ENCODE measurements at regions not wholly inside any gene's neighbourhood (a gene's known extent, or its start where the extent isn't known, plus 50 kb on each side); places are given as distances from the start of the nearest gene placed in this dataset.

DNA sequence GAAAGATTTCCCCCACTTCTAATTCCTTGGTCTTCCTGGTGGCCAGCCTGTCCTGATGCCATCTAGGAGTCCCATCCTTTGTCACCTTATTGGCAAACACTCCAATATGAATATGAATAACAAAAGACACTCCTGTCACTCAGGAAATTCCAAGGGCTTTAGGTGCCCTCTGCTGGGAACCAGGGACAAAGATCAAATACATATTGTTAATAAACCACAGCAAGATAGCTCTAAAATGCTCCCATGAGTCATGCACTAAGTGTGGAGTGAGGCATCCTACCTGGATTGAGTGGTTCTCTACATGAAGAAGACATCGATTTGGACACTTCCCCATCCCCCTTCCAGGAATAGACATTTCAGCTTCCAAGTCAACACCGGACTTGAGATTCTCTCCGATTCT lies 823.6 kb downstream of the TBC1D22A start (continued):
- TF ChIP-seq, protein P1, sequence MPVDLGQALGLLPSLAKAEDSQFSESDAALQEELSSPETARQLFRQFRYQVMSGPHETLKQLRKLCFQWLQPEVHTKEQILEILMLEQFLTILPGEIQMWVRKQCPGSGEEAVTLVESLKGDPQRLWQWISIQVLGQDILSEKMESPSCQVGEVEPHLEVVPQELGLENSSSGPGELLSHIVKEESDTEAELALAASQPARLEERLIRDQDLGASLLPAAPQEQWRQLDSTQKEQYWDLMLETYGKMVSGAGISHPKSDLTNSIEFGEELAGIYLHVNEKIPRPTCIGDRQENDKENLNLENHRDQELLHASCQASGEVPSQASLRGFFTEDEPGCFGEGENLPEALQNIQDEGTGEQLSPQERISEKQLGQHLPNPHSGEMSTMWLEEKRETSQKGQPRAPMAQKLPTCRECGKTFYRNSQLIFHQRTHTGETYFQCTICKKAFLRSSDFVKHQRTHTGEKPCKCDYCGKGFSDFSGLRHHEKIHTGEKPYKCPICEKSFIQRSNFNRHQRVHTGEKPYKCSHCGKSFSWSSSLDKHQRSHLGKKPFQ (CRISPR knock-in tag; IDR thresholded peaks at IDR 0.05; ENCODE audit: insufficient replicate concordance), result no peak
- TF ChIP-seq YEATS2 (CRISPR knock-in tag; IDR thresholded peaks at IDR 0.05; ENCODE audit: borderline replicate concordance) (no peak), DNMT3B (CRISPR knock-in tag; conservative IDR thresholded peaks at IDR 0.05) (no peak), ZFP41 (CRISPR knock-in tag; IDR thresholded peaks at IDR 0.05; ENCODE audit: borderline replicate concordance) (no peak), CEBPB (IDR thresholded peaks at IDR 0.05; ENCODE audit: borderline replicate concordance, low read depth, low read length) (no peak), MED13 (CRISPR knock-in tag; IDR thresholded peaks at IDR 0.05) (no peak), GABPA (IDR thresholded peaks at IDR 0.05; ENCODE audit: low read depth, low read length) (no peak), GABPA (CRISPR knock-in tag; IDR thresholded peaks at IDR 0.05; ENCODE audit: low read depth) (no peak)

DNA sequence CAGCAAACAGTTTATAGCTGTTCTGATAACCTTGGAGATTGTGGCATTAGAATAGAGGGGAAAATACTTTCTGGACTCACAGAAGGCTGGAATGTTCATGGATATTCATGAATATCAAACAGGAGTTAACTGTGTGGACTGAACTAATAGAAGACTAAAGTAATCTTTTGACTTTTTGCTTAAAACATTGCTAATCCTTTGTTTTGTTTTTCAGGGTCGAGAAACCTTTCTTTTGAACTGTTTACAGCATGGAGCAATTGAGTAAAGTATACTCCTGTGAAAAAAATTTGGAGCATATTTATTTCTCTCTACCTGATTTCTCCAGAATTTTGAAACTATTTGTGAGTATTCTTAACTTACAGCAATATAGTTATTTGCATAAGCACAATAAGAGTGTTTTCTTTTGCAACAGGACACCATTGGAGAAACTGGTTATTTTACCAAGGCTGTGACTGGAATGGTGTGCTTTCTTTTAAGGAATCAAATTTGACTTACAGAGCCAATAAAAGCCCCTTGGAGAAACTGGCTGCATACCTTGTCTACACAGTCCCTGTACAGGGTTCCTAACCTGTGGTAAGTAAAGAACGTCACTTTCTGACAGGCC lies 821.6 kb downstream of the TBC1D22A start:
- in situ Hi-C loops (cut with HindIII; ENCODE audit: extremely low pct_ligation_motif_present, low pct_unique_long_range_greater_than_20kb) (no loop called here), intact Hi-C loops (cut with micrococcal nuclease; ENCODE audit: unreplicated experiment) (no loop called here)
- Histone ChIP-seq H3K4me3 (replicated peaks in 1 of 3; ENCODE audit: insufficient read depth in 1 of 3, low read depth in 2 of 3, low read length in 3 of 3) (no peak overlapping the region), H3K9ac (ENCODE audit: insufficient read depth, low read depth, low read length) (no peak overlapping the region), H4K20me1 (ENCODE audit: insufficient read depth, low read length) (no peaks in the 10 kb centered on the region), H2AFZ (ENCODE audit: low read length) (no peak overlapping the region), H3K27me3 (ENCODE audit: control insufficient read depth in 1 of 2, insufficient read depth in 2 of 2, low read length in 2 of 2) (peaks cover 1 to 2% of the 10 kb centered on the region in 2 experiments; a peak in 1 of 5 replicates), H3K9me3 (ENCODE audit: low read length) (peaks cover 24% of the 10 kb centered on the region), H3K4me1 (ENCODE audit: insufficient read depth, low read length) (no peaks in the 10 kb centered on the region), H3K79me2 (ENCODE audit: insufficient read depth, low read length) (no peaks in the 10 kb centered on the region), H3K36me3 (replicated peaks in 1 of 2; ENCODE audit: control insufficient read depth in 1 of 2, insufficient read depth in 2 of 2, low read length in 2 of 2) (no peaks in the 10 kb centered on the region), H3K27ac (ENCODE audit: extremely low read length, insufficient read depth, low read length) (no peak overlapping the region), H3K4me2 (ENCODE audit: low read depth, low read length) (no peak overlapping the region)
- ChIA-PET POLR2A (no interaction called here), CTCF (ENCODE audit: low intra/inter-chr PET ratio, low total read pairs) (no interaction called here)
- DNase-seq (ENCODE audit: low spot score) (no peak), FAIRE-seq (no peak), ATAC-seq (no peak)
- 0% methylated on average over 2 of the region's 2 CpGs for WGBS (ENCODE audit: low lambda C conversion rate)
- no peak for TF ChIP-seq HMG20B (CRISPR knock-in tag; conservative IDR thresholded peaks at IDR 0.05)
- TF ChIP-seq, protein P2, sequence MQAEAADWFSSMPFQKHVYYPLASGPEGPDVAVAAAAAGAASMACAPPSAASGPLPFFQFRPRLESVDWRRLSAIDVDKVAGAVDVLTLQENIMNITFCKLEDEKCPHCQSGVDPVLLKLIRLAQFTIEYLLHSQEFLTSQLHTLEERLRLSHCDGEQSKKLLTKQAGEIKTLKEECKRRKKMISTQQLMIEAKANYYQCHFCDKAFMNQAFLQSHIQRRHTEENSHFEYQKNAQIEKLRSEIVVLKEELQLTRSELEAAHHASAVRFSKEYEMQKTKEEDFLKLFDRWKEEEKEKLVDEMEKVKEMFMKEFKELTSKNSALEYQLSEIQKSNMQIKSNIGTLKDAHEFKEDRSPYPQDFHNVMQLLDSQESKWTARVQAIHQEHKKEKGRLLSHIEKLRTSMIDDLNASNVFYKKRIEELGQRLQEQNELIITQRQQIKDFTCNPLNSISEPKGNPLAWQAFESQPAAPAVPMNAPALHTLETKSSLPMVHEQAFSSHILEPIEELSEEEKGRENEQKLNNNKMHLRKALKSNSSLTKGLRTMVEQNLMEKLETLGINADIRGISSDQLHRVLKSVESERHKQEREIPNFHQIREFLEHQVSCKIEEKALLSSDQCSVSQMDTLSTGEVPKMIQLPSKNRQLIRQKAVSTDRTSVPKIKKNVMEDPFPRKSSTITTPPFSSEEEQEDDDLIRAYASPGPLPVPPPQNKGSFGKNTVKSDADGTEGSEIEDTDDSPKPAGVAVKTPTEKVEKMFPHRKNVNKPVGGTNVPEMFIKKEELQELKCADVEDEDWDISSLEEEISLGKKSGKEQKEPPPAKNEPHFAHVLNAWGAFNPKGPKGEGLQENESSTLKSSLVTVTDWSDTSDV (CRISPR knock-in tag; IDR thresholded peaks at IDR 0.05), result no peak
- TF ChIP-seq ZNF329 (CRISPR knock-in tag; IDR thresholded peaks at IDR 0.05; ENCODE audit: low read depth), result no peak
- no peak for TF ChIP-seq ZNF775 (CRISPR knock-in tag; IDR thresholded peaks at IDR 0.05; ENCODE audit: borderline replicate concordance)
- no peak for TF ChIP-seq PBX3 (CRISPR knock-in tag; IDR thresholded peaks at IDR 0.05; ENCODE audit: borderline replicate concordance)
- no peak for TF ChIP-seq SOX13 (IDR thresholded peaks at IDR 0.05)
- no peak for TF ChIP-seq SOX13 (CRISPR knock-in tag; conservative IDR thresholded peaks at IDR 0.05 in 1 of 2, IDR thresholded peaks at IDR 0.05 in 1 of 2)
- BruUV-seq (replicated peaks), result no TSS peak

Data from HepG2 (cell line).